KOPT-K1 (cell line): ENCODE measurements at regions not wholly inside any gene's neighbourhood (a gene's known extent, or its start where the extent isn't known, plus 50 kb on each side); places are given as distances from the start of the nearest gene placed in this dataset.
"Not testable (repeated sequence)": the region's sequence is repeated elsewhere in the genome, so short reads cannot be mapped to it uniquely, and the experiment has no call there.

Experiments used
- H3K27ac ChIP-seq: fragments of 200-600 bp; sonication (generic); 2 replicates; pipeline ENCODE4 v1.5.1; 2016; ENCODE audit warnings: antibody characterized with exemption, mild to moderate bottlenecking, low read depth, low read length; ENCODE audit not compliant: poor library complexity, severe bottlenecking
- H3K36me3 ChIP-seq: fragments of 200-600 bp; sonication (generic); 2 replicates; pipeline ENCODE4 v1.5.1; 2017; ENCODE audit warnings: antibody characterized with exemption, mild to moderate bottlenecking, low read length, moderate library complexity; ENCODE audit not compliant: insufficient read depth
- H3K9me3 ChIP-seq: fragments of 200-600 bp; sonication (generic); 2 replicates; pipeline ENCODE4 v1.5.1; 2017; ENCODE audit warnings: antibody characterized with exemption, low read length, mild to moderate bottlenecking; ENCODE audit not compliant: insufficient read depth, poor library complexity, severe bottlenecking

DNA sequence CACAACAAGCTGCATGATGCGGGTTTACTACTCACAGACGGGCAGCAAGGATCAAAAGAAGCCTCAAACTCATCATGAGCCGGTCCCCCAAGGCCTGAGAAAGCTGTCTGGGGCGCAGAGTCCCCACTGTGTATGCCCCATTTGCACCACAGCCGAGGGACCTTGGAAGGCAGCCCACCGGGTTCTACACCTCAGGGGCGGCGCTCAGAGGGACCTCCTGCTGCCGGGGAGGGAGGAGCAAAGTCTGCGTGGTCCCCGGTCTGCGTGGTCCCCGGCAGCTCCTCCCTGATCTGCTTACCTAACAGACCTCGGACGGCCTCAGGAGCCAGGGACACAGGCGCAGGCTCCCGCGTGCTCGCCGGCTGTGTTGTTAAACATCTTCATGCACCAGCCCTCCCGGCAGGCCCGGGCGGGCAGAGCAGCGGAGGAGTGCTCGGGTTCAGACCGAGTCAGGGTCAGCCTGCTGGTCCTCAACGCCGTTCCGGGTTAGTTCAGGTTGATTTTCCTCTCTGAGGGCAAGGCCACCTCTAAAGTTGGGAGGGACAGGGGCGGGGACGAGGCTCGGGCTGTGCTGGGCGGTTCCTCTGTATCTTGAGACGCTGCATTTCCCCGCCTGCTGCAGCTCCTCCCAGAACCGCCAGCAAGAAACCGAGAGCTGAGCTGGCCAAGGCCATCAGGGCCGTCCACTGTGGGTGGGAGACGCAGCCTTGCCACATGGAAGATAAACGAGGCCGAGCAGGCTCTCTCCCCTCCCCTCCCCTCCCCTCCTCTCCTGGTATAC lies 74.6 kb downstream of the MRPL36 start:
- H3K9me3 ChIP-seq: peaks cover under 1% of the 10 kb centered on the region
- H3K36me3 ChIP-seq: no peaks in the 10 kb centered on the region
- H3K27ac ChIP-seq: no peak overlapping the region

DNA sequence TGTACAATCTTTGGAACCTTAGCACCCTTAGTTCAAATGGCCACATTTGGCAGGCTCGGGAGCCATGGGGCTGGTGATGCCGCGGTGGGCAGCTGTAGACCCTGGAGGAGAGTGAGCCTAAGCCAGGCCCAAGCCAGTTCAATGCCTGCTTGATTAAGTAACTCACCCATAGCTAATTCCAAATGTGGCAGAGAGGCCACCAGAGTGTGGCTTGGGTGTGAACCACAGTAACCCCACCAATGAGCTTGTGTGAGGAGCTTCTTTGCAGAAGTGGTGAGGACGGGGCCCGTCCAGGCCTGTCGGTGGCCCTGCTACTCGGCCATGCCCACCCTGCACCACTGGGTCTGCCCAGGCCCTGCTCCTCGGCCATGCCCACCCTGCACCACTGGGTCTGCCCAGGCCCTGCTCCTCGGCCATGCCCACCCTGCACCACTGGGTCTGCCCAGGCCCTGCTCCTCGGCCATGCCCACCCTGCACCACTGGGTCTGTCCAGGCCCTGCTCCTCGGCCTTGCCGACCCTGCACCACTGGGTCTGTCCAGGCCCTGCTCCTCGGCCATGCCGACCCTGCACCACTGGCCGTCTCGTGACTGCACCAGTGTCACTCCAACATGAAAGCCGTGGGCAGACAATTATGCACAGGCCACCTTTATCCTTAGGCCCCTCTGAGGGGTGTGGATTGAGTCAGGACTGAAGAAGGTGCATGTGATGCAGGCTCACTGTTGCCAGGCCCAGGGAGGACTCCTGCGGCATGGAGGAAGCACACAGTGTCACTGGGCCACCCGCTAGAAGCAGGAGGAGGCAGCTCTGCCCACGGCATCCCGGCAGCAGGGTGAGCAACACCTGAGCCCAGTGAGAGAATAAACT lies 75.4 kb downstream of the MRPL36 start:
- Histone ChIP-seq H3K9me3 (peaks cover 9% of the 10 kb centered on the region), H3K27ac (no peak overlapping the region), H3K36me3 (no peaks in the 10 kb centered on the region)

DNA sequence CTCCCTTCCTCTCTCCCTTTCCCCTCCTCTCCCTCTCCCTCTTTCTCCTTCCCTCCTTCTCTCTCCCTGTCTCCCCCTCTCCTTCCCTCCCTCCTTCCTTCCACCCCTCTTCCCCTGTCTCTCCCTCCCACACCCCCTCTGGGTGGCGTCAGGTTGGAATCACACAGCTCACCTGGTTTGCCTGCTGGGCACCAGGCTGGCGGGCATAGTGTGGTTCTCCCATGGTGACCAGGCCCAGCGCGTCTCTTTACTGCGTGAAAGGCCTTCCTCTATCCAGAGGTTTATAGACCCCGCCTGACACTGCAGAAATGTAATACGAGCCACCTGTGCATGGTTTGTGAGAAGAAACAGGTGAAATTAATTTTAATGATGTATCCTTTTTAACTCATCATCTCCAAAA lies 76.2 kb downstream of the MRPL36 start:
- Histone ChIP-seq H3K27ac (no peak overlapping the region), H3K9me3 (peaks cover 16% of the 10 kb centered on the region), H3K36me3 (no peaks in the 10 kb centered on the region)

DNA sequence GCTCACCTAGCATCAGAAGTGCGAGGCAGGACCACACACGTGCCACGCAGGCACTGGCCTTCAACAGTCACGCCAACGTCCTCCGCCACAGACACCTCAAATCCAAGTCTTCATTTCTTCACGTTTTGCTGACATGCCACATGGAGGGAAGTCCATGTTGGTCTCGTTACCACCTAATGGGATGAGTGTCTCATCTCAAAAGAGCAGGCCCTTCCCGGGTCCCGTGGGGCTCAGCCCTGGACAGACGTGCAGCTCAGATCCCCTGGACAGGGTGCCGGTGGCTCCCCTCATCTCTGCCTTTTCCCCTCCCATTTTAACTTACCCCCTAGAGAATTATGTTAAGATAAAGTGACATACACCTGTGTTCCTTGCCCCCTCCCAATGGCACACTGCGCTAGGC lies 76.8 kb downstream of the MRPL36 start:
- peaks cover 21% of the 10 kb centered on the region for H3K9me3 ChIP-seq
- no peaks in the 10 kb centered on the region for H3K36me3 ChIP-seq
- no peak overlapping the region for H3K27ac ChIP-seq

DNA sequence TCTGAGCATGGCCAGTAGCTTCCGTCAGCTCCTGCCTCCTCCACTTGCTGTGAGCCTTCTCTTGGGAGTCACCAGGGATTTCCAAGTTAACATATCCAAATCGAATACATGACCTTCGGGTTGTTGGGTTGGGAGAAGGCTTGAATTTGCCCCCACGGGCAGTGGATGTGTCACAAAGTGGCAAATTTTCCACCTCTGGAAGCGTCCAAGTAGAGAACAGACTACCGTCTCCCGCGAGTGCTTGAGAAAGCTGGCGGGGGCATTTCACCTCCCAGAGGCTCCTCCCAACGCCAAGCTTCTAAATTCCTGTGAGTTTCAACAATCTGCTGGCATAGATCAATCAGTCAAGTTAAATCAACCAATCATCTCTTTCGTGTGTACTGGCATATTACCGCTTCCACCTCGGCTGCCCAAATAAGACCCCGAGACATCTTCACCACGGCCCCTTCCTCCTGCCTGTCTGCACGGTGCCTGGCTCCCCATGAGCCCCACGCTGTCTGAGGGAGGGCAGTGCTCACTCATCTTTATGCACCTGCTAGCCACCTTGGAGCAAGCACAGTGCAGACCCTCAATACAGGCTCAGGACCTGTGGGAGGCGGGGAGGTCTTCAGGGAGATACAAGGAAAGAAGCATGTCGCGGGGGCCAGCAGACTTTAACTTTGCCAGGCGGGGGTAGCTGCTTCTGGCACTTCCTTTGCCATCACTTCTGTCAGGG lies 79.1 kb downstream of the MRPL36 start:
- Histone ChIP-seq H3K9me3 (peaks cover 21% of the 10 kb centered on the region), H3K36me3 (no peaks in the 10 kb centered on the region), H3K27ac (no peak overlapping the region)

DNA sequence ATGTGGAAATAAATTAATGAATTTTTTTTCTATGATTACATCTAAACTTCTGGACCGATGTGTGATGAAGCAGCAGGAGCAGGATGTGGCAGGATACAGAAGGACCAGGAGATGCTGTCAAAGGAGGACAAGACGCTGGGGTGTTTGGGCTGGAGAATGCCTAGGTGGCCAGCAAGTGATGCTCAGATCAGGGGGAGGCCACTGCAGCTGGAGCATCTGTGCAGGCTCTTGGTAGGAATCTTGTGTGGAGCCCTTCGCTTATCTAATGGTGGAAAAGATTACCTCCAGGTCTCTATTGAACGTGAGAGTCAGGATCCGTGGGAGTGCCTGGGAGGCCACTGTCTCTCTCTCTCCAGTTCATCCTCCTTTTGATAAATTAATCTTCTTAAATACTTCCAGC lies 79.8 kb downstream of the MRPL36 start:
- Histone ChIP-seq H3K9me3 (peaks cover 21% of the 10 kb centered on the region), H3K27ac (no peak overlapping the region), H3K36me3 (no peaks in the 10 kb centered on the region)

DNA sequence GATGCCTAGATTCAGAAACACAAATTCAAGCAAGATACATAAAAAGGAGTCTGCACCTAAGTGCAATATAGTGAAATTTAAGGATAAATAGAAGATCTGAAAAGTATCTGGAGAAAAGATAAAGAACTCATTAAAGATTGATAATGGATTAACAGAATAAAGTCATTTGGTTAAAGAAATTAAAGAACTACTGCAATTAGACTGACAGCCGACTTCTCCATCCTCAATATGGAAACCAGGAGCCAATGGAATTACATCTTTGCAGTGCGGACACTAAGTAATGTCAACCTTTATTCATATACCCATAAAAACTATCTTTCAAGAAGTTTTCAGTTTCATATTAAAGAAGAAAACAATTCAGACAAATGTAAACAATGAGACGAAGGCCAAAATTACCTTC lies 81.0 kb downstream of the MRPL36 start:
- Histone ChIP-seq H3K9me3 (peaks cover 21% of the 10 kb centered on the region), H3K27ac (no peak overlapping the region)

DNA sequence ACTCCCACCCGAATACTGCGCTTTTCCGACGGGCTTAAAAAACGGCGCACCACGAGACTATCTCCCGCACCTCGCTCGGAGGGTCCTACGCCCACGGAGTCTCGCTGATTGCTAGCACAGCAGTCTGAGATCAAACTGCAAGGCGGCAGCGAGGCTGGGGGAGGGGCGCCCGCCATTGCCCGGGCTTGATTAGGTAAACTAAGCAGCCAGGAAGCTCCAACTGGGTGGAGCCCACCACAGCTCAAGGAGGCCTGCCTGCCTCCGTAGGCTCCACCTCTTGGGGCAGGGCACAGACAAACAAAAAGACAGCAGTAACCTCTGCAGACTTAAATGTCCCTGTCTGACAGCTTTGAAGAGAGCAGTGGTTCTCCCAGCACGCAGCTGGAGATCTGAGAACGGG lies 89.5 kb downstream of the MRPL36 start:
- H3K36me3 ChIP-seq, H3K27ac ChIP-seq, H3K9me3 ChIP-seq: not testable (repeated sequence)

More for the DNA sequence above, 81.0 kb downstream of the MRPL36 start:
- H3K36me3 ChIP-seq: no peaks in the 10 kb centered on the region

DNA sequence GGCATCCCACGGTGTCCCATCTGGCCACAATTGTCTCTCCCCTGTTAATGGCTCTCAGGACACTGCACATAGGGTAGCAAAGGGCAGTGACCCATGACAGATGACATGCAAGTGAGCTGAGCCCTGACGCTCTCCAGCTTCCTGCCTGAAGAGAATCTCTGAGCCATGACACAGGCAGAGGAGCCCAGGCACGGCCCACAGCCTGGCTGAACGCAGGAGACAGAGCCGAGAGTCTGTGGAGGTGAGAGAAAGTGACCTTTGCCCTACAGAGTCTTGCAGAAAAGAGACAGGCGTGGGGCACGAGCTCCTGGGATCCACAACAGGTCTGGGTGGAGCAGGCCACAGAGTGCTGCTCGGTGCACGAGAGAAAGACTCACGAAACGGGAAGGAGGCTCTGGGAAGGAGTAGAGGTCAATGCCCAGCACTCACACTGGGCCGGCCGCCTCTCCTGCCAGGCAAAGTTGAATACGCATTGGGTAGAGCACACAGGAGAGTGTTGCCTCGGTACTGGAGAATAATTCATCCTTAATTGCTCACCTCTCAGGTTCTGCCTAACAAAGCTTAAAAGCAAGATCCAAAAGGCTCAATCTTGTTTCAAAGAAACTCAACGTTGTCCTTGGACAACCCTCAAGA lies 90.3 kb downstream of the MRPL36 start:
- Histone ChIP-seq H3K27ac (no peak overlapping the region), H3K36me3 (no peaks in the 10 kb centered on the region), H3K9me3 (no peaks in the 10 kb centered on the region)

DNA sequence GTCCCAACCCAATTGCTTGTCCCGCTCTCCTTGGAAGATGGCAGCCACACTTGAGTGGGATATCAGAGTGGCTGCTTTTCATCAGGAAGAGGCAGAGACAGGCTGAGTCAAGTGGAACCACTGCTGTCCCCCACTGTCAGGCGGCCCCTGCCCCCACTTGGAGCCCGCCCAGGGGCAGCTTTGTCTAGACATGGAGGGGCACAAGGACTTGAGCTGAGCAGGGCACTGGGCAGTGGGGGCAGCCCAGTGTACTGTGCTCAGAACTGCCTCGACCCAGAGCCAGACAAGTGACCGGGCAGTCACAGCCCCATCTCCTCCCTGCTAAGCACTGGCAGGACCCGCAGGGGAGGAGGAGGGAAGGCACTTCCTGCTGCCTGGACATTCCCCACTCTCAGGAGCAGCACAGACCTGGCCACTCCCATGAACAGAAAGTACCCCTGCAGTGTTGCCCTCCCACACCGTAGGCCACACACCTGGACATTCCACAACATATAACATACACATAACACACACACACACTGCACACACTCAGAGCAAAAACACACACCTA lies 91.0 kb downstream of the MRPL36 start:
- Histone ChIP-seq H3K36me3 (no peaks in the 10 kb centered on the region), H3K27ac (no peak overlapping the region), H3K9me3 (no peaks in the 10 kb centered on the region)

DNA sequence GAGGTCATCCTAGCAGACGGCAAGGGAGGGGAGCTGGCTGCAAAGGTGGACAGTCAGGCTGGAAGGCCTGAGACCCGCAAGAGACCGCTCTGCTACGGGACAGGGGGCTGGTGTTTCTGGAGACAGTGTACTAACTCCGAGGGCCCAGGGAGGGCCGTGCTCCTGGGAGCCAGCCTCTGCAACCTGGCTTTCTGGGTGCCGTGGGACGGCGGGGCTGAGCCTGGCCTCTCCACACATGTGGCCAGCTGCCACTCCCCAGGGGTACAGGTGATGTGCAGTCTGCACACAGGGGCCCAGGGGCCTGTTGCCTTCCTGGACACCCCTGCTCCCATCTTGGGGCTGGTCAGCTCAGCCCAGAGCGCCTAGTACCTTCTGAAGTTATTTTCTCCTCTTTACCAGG lies 92.2 kb downstream of the MRPL36 start:
- H3K27ac ChIP-seq: no peak overlapping the region
- H3K9me3 ChIP-seq: no peaks in the 10 kb centered on the region
- no peaks in the 10 kb centered on the region for H3K36me3 ChIP-seq

DNA sequence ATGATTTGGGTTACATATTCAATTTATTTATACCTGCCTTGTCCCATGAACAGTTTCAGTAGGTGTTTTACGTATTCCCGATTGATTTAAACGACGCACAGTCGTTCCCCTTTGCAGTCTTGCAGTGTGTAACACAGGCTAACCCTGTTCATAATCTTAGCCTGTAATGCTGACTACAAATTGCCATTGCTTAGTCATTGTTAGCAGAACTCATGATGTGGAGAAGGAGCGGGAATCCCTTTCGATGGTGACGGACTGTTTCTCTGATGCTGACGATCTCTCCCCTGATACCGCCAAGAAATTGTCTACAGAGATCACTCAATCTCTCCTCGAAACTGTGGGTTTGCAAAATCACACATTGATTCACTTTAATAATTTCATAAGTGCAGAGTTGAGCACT lies 93.2 kb downstream of the MRPL36 start:
- no peak overlapping the region for H3K27ac ChIP-seq
- no peaks in the 10 kb centered on the region for H3K9me3 ChIP-seq
- no peaks in the 10 kb centered on the region for H3K36me3 ChIP-seq

DNA sequence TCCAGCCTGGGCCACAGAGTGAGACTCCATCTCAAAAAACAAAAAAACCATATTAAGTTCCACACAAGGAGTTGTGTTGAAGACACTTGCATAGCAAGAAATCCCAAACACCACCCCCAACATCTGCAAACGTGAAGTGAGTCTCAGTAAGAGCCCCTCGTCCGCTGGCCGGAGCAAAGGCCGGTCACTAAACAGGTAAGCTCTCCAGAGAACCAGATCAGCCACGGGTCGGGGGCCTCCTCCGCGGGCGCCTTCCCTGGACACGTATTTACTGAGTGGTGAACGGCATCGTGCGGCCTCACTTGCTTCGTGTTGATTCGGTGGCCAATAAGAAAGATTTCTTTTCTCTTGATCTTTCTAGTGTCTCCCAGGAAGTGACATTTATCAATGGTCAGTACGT lies 93.6 kb downstream of the MRPL36 start:
- H3K36me3 ChIP-seq: no peaks in the 10 kb centered on the region
- H3K9me3 ChIP-seq: no peaks in the 10 kb centered on the region

DNA sequence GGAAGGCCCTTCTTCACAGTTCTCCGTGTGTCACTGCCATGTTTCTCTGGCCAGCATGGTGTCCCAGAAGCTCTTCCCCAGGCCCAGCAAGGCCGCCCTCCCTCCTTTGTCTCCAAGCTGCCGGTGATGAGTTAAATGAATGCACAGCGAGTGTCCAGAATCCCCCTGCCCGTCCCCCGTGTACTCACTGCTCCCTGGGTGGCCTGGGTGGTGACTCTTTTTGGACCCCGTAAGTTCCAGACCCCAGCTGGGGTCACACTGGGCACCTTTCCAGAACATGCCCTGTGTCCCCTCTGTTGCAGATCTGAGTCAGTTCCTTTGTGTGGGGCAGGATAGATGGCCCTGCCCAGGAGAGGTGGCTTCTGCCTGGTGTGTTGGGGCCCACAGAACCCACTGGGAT lies 95.0 kb downstream of the MRPL36 start:
- no peak overlapping the region for H3K27ac ChIP-seq
- H3K9me3 ChIP-seq: no peaks in the 10 kb centered on the region
- H3K36me3 ChIP-seq: no peaks in the 10 kb centered on the region

More for the DNA sequence above, 93.6 kb downstream of the MRPL36 start:
- no peak overlapping the region for H3K27ac ChIP-seq
